H1 (cell line): ENCODE measurements at regions not wholly inside any gene's neighbourhood (a gene's known extent, or its start where the extent isn't known, plus 50 kb on each side); places are given as distances from the start of the nearest gene placed in this dataset.
"Not testable (repeated sequence)": the region's sequence is repeated elsewhere in the genome, so short reads cannot be mapped to it uniquely, and the experiment has no call there.

Experiments used
- CBX5 ChIP-seq: fragments of 300-800, 300-1000 bp; sonication (generic); IDR thresholded peaks from 2 replicates; pipeline ENCODE4 v1.7.1; 2016; ENCODE audit warnings: antibody characterized with exemption, low read length, low read depth
- TAF1 ChIP-seq: IDR thresholded peaks from 2 replicates; pipeline ENCODE4 v1.6.1; 2011; ENCODE audit warnings: mild to moderate bottlenecking, low read depth, low read length
- TAF7 ChIP-seq: optimal IDR thresholded peaks from 2 replicates; pipeline ENCODE3; 2011; ENCODE audit warnings: low read depth, mild to moderate bottlenecking, inconsistent platforms, low read length, moderate library complexity, borderline replicate concordance
- YY1 ChIP-seq: IDR thresholded peaks from 2 replicates; pipeline ENCODE4 v1.6.1; 2011; ENCODE audit warnings: low read depth, mild to moderate bottlenecking, low read length
- ZNF274 ChIP-seq: IDR thresholded peaks from 2 replicates; pipeline ENCODE4 v1.7.0; 2012; ENCODE audit warnings: low read length, borderline replicate concordance; ENCODE audit errors: extremely low read depth
- TF ChIP-seq, protein P1 (sequence below), 3 experiments: IDR thresholded peaks; 1 replicate in 2 of 3; 2 replicates in 1 of 3; pipeline versions ENCODE4 v1.5.1 to v1.6.1; 2011; ENCODE audit warnings: low read length in 3 of 3, mild to moderate bottlenecking in 3 of 3, inconsistent platforms in 2 of 3, low read depth in 1 of 3, moderate library complexity in 1 of 3; ENCODE audit not compliant: insufficient read depth in 1 of 3; ENCODE audit errors: control extremely low read depth in 1 of 3

DNA sequence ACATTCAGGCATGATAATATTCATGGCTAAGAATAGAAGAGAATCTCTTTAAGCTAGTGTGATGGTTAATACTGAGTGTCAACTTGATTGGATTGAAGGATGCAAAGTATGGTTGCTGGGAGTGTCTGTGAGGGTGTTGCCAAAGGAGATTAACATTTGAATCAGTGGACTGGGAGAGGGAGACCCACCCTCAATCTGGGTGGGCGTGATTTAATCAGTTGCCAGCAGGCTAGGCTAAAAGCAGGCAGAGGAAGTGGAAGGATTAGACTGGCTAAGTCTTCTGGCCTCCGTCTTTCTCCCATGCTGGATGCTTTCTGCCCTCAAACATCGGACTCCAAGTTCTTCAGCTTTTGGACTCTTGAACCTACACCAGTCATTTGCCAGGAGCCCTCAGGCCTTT lies 106.9 kb upstream of the CCDC39 start:
- TF ChIP-seq, protein P1, sequence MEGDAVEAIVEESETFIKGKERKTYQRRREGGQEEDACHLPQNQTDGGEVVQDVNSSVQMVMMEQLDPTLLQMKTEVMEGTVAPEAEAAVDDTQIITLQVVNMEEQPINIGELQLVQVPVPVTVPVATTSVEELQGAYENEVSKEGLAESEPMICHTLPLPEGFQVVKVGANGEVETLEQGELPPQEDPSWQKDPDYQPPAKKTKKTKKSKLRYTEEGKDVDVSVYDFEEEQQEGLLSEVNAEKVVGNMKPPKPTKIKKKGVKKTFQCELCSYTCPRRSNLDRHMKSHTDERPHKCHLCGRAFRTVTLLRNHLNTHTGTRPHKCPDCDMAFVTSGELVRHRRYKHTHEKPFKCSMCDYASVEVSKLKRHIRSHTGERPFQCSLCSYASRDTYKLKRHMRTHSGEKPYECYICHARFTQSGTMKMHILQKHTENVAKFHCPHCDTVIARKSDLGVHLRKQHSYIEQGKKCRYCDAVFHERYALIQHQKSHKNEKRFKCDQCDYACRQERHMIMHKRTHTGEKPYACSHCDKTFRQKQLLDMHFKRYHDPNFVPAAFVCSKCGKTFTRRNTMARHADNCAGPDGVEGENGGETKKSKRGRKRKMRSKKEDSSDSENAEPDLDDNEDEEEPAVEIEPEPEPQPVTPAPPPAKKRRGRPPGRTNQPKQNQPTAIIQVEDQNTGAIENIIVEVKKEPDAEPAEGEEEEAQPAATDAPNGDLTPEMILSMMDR (IDR thresholded peaks at IDR 0.05; ENCODE audit: control extremely low read depth in 1 of 3, insufficient read depth in 1 of 3, low read depth in 1 of 3, low read length in 3 of 3), result not testable (repeated sequence)
- not testable (repeated sequence) for TF ChIP-seq YY1, CBX5, TAF7, TAF1, ZNF274
